Left colon (tissue), 2 donors: ENCODE measurements at regions not wholly inside any gene's neighbourhood (a gene's known extent, or its start where the extent isn't known, plus 50 kb on each side); places are given as distances from the start of the nearest gene placed in this dataset.

Experiments used
- ATAC-seq: fragments of 200-7000 bp; cut with Tn5 transposase; one replicate; pipeline ENCODE4 v1.9.1; 2020; ENCODE audit warnings: mild to moderate bottlenecking, moderate library complexity
- DNase-seq, 2 donors: peaks; one replicate each; pipeline ENCODE4 v3.0.0-alpha.2; 2020
- intact Hi-C, 2 donors: fragments of 100-400 bp; cut with DNase I in 1 of 2; cut with micrococcal nuclease in 1 of 2; formaldehyde crosslinking; loops; one replicate each; pipeline versions ENCODE4 v1.11.2 to v1.14.0; 2022; cut with DNase I, micrococcal nuclease
- donor health status: DM: no; HTN: no; CAD: no.
- donor health status: DM: yes; HTN: yes; CAD: no.

DNA sequence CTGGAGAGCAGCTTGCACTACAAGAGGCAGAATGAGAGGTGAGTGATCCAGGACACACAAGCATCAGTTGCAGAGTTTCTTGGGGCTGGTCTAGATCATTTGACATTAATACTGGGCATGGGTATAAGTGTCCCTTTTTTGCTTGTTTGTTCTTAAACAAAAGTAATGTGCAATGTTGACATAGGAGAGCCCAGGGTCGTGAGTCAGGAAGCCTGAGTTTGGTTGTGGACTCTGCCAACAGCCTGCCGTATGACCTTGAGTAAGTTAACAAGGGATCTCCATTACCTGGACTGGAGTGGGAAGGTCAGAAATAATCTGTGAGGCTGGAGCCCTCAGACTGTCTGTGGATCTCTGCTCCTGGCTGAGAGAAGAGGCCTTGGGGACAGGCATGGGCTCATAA is 170.3 kb downstream of the KCNA5 start:
- intact Hi-C loops: no loop called here
- no peak for ATAC-seq

DNA sequence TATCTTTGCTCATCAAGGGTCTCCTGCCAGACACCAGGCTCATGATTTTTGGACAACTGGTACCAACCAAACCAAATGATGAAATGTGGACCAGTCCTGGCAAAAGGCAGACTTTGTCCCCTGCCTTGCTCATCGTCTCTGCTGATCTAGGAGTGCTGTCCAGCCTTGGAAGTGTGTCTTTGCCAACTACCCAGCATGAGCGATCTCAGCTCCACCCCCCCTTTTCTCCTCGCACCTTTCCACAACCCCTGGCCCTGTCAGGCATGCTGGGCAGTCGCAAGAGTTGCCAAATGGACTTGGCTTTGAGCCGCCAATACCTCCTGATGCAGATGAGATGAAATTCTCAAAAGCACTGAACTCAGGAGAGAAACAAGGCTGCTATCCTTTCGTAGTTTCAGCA is 174.3 kb downstream of the KCNA5 start:
- ATAC-seq: no peak

More for the DNA sequence above, 170.3 kb downstream of the KCNA5 start:
- no peak for DNase-seq

DNA sequence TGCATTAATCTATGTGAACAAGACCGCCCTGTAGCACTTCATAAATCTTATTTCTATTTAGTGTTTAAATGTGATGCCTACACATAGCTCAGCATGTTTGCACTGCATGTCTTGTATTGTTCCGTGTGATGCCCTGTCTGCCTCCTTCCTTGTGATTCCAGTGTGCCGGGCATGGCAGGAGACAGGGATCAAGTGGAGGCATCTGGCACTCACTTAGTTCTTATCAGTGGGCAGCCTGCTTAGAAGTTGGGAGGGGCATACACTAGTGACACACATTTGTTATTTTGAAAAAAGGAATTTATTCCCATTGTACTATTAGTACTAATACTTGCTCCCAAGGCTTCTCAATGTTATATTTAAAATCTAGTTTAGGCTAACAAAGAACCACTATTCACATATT is 176.4 kb downstream of the KCNA5 start:
- ATAC-seq (no peak), DNase-seq (no peak)

More for the DNA sequence above, 174.3 kb downstream of the KCNA5 start:
- intact Hi-C loops: no loop called here
- DNase-seq: no peak

DNA sequence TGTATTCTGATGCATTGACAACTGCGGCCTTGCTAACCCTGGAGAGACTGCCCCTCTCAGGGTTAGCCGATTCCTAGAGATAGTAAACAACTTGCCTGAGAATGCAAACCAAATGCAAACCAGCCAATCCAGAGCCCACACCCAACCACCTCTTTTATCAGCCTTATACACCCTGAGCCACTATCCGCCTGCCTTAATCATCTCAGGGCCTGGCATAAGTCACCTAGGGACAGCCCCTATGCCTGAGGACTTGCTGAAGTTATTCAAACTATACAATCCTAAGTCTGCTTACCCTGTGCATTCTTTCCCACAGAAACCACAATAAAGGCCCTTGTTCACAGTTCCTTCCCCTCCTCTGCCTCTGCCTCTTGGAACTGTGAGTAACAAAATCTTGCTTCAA is 177.2 kb downstream of the KCNA5 start:
- intact Hi-C loops: no loop called here
- ATAC-seq: no peak
- no peak for DNase-seq

More for the DNA sequence above, 176.4 kb downstream of the KCNA5 start:
- intact Hi-C loops: no loop called here

DNA sequence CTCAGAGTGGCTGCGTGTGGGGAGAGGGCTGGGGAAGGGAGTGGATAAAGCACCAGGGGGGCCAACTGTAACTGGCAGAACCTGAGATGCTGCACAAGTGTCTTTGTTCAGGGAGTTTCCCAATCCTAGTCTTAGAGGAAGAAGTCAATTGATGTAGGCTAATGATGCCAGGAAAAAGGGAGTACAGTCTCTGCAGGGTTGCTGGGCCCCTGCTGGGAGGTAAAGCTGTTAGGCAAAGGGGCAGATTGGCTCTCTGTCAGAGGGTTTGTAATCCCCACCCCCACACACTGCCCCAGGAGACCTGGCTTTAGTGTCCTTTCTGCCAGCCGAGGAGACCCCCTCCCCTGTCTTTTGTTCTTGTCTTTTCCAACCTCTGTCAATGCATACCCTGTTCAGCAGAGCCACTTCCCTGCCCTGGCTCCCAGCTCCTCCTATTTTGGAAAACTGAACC is 178.4 kb downstream of the KCNA5 start:
- intact Hi-C loops: no loop called here
- ATAC-seq (no peak), DNase-seq (no peak)

DNA sequence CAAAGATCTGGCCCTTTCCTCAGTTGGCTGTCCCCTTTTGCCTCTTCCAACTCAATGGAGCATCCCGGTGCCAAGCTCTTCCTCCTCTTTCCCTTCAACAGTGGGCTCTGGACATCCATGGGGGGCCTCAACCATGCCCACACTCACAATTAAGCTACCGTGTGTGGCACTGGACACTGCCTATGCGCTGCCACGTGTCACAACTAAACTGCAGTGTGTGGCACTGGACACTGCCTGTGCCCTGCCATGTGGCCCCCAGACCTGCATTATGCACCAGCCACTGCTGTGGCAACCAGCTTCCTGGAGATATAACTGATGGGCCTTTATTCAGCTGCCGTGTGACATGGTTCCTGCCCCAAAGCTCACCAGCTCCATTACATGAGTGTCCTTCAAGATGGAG is 179.1 kb downstream of the KCNA5 start:
- DNase-seq (no peak), ATAC-seq (no peak)
- intact Hi-C loops: no loop called here

DNA sequence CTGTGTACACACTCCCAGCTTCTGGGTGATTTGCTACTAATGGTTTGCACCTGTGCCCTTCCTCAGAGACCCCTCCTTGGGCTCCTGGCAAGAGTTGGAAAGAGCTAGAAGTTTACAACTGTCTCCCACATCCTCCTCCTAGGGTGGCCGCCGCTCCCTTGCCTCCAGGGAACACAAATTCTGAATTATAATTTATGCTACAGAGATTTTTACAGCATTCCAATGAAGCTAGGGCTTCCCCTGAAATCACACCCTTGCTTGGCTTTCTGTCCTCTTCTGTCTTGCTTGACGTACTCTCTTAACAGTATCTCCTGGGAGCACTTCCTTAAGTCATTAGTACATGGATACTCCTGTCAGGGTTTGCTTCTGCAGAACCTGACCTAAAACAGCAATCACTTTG is 180.2 kb downstream of the KCNA5 start:
- intact Hi-C loops: no loop called here
- no peak for DNase-seq
- ATAC-seq: no peak

DNA sequence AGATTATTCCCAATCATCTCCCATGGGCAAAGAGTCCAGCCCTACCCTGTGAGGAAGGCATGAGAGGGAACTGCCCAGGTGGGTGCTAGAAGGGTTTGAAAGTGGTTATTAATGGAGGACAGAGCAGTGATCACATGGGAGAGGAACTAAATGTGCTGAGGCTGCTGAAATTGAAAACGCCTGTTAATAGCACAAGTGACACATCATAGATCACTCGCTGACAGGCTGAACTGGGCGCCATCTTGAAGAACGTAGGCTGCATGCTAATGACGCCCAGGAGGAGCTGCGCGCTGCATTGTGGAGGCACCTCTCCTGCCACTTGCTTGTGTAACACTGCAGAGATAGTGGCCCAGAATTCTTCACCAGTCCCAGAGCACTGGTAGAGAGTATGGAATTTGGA is 182.9 kb downstream of the KCNA5 start:
- ATAC-seq: no peak
- DNase-seq: no peak
- intact Hi-C loops: no loop called here

DNA sequence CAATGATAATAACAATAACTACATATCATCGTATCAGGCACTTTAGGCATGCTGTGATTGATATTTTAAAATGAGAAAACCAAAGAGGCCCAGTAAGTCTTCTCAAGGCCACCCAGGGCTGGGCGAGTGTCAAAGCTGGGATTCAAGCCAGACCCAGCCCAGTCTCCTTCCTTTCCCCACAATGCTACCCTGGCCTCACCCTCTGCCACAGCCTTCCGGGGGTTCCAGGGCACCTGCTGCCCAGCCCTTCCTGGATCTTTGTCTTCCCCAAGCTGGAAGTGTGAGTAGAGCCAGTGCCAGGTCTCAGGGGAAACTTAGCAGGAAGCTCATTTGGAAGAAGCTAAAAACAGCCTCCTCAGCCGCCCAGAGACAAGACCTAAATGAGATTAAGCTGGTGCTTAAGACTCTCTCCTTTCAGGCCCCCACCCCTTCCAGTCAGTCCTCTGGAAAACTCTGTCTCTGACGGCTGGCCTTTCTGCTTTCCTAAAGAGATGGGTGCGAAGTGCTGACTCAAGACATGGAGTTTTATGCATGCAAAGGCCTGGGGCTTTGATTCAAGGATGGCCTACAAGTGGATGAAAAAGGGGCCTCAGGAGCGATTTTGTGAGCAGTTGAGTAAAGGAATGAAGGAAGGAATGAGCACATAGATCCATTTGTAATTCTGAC is 184.2 kb downstream of the KCNA5 start:
- ATAC-seq (peak; percentile 55), DNase-seq (peak in 1 of 2 donors; percentile 11)
- intact Hi-C loops: no loop called here

DNA sequence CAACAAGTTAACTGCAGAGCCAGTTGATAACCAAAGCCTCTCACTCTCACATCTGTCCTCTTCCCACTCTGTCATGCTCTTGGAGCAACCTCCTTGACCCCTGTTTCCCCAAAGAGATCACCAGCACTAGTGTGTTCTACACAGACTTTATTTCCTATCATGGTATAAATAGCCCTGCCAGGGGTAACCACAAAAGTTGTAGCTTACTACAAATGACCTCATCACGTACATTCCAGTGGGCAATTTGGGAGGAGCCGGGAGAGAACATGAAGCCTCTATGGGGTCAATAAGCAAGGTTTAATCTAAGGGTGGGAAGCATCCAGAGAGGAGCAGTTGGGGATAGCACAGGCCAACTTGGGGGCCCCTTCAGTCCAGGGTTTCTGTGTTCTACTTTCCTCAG is 186.5 kb downstream of the KCNA5 start:
- ATAC-seq (no peak), DNase-seq (no peak)
- intact Hi-C loops: no loop called here

DNA sequence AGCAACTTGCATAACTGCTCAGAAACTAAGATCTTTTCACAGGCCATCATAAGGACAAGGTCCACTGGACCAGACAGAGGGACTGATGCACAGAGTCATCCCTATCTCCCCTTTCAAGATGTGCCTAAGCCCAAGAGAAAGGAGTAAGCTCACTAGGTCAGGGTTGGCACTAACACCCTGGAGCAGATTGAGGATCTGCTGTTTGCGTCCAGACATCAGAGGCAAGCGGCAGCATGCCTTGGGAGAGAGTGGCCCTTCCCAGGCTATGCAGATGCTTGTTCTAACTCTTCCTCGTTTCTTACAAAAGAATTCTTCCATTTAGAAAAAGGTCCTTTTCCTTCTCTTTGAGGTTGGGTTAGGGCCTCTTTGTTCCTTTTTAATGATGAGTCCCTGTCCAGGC is 187.2 kb downstream of the KCNA5 start:
- no peak for DNase-seq
- intact Hi-C loops: no loop called here
- ATAC-seq: no peak

DNA sequence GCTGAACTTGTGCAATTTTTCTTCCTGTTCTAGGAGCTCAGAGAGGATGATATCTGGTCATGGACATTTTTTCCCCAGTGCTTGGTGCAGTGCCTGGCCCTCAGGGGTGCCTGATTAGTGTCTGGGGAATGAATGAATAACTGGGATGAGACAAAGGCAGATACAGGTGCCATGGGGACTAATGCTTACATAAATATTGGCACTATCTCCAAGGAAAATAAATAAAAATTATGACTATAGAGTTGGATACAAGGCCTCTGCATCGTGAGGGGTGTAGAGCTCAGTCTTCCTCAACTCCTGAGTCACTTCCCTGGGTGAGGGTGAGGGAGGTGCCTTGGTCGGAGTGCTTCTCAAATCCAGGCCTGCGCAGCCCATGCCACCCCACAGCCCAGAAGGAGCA is 188.6 kb downstream of the KCNA5 start:
- intact Hi-C loops: no loop called here
- ATAC-seq (no peak), DNase-seq (no peak)

DNA sequence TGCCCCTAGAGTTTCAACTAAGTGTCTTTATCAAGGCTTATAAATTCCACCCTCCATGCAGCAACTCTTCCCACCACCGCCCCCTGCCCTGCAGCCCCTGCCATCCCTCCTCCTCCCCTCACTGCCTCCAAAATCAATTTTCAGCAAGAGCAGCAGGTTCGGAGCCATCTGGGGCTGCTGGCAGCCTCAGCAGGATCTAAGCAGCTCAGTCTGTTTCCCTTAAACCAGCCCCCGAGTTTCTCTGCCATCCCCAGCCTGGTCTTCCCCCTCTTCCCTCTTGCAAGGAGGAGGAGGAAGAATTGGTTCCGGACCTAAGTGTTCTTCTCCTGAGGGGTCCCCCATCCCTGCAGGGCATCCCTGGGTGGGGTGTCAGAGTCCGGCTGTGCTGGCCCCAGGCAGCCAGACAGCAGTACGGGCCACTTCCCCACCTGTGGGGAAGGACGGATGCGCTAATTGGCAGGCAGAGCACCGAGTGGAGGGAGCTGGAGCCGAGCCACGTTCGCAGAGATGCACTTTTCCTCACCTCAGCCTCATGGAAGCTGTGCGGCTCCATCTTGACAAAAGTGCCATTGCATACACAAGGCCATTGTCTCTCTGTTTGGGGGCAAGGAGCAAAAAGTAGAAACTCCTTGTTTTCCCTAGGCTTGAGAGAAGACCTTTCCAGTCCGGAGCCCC is 189.3 kb downstream of the KCNA5 start:
- DNase-seq (no peak), ATAC-seq (no peak)
- intact Hi-C loops: no loop called here

DNA sequence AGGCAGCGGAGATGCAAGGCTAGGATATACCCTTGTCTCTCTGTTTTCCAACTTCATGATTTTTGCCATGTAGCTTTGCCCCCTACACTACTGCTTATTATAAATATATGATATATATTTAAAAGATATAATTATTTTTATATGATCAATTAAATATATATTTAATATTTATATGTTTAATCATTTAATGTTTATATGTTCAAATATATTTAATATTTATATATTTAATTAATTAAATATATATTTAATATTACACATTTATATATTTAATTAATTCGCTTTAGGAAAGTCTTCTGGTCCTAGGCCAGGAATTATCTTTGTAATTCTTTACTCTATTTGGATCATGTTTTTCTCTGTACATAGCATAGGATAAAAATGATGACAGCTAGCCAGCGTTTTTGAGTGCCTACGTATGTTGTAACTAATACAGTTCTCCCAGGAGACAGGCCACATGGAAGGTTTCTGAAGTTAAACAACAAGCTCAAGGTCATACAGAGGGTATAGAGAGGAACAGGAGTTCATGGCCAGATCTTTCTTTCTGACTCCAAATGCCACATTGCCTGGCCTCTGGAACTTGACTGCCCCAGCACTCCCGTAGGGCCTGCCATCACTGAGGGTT is 192.5 kb downstream of the KCNA5 start:
- no peak for DNase-seq
- intact Hi-C loops: no loop called here
- ATAC-seq: no peak

DNA sequence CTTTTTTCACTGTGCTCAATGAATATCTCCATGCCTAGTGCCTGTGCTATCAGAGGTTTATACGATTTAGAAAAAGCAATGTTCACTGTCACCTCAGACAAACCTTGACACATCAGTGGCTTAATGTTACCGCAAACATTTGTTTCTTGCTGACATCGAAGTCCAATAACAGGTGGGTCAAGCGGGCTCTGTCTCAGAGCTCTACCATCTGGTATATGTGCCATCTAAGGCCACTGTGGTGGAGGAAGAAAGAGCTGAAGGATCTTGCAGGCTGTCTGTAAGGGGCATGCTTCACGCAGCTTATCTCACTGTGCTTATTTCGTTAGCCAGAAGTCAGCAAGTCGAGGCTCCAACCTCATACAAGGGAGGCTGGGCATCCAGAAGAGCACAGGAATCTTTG is 189.5 kb upstream of the NTF3 start:
- ATAC-seq (no peak), DNase-seq (no peak)
- intact Hi-C loops: no loop called here

DNA sequence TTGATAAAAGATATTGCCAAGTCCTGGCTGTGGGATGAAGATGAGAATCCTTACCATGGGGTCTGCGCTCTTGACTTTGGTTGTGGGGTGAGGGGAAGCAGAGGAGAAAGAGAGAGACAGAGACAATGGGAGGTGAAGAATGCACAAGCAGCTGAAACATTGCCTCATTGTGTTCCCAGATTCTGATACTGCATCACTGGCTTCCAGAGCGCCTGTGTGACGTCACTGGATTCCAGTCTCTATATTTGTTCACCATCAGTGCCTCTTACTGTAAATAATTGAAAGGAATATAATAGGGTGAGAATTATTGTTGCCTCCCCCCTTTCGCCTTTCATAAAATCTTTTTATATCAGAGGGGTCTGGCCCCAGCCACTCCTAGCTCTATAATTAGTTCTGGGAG is 188.9 kb upstream of the NTF3 start:
- intact Hi-C loops: no loop called here
- ATAC-seq: no peak
- DNase-seq: no peak

DNA sequence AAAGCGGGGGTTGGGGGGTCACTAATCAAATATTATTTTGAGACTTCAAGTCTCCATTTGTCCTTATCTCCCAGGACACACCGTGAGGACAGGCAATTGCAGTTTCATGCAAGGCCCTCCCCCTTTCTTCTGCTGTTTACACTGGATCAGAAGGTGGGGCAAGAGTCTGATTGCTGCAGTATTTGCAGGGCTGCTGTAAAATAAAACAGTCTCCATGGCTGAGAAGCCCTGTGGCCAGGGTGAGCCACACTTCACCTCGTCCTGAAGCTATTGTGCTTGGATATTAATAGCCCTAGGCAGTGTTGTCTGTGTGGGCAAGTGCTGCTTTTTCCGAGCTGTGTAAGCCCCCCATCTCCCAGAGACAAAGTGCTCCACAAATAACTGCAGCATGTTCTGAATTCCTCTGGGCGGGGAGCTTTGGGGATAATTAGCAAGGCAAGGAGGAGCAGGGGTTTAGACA is 187.4 kb upstream of the NTF3 start:
- peak; percentile 40 to 62 for DNase-seq
- peak; percentile 100 for ATAC-seq
- intact Hi-C loops: no loop called here

DNA sequence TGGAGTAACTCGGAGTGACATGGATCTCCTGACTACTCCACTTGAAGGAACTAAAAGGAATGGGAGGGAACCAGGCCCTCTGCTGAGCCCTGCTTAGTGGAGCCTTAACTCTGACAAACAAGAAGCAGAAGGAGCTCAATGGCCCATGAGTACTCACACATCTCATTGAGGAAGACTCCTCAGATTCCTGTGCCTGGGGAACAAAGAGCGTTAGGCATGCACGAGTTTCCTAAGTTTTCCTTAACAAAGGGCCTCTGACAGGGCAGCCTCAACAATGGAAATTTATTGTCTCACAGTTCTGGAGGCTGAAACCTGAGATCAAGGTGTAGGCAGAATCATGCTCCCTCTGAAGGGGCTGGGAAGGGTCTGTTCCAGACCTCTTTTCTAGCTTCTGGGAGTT is 185.7 kb upstream of the NTF3 start:
- no peak for ATAC-seq
- intact Hi-C loops: no loop called here
- DNase-seq: no peak

DNA sequence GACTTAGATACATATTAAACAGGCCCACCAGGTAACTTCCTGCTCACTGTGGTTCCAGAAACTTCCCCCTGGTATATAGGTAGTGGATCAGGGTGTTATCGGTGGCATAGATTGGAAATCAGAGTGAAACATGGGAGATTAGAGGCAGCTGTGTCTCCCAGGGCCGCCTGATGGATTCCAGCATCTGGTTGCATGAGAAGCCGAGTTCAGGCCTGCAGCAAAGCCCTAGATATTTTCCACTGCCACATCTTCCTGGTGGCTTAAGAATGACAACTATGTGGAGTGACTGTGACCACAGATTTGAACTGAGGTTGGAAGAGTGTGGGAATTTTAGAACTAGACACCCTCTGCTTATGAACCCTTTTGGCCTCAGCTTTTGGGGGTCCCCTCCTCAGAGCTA is 184.8 kb upstream of the NTF3 start:
- no peak for ATAC-seq
- no peak for DNase-seq
- intact Hi-C loops: no loop called here

DNA sequence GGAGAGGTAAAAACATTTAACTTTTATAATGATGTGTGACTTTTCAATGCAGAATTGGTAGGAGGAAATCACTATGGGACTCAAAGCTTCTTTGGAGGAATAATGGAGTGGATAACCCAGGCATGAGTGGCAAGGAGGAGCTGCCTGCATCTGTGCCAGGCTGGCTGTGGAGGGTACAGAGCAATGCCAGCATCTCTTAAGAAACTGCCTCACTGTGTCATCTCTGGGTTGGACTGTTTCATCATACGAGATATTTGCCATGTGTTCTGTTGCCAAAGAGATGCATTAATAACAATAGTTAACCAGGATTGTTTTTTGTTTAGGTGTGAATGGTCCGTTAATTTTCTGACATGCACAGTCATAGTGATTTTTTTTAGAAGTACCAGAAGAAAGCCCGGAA is 183.7 kb upstream of the NTF3 start:
- no peak for ATAC-seq
- intact Hi-C loops: no loop called here

More for the DNA sequence above, 183.7 kb upstream of the NTF3 start:
- no peak for DNase-seq
